Brain pericyte (primary cell): ENCODE measurements at regions not wholly inside any gene's neighbourhood (a gene's known extent, or its start where the extent isn't known, plus 50 kb on each side); places are given as distances from the start of the nearest gene placed in this dataset.

Experiments used
- DNase-seq: peaks from one replicate; pipeline ENCODE4 v3.0.0-alpha.2; 2012; ENCODE audit warnings: low read depth, low spot score

- no peak for DNase-seq
Observed at GRCh38 chr14:101045511-101045910, 142.0 kb upstream of the RTL1 start.

GRCh38 chr14:101046071-101046470 lies 142.5 kb upstream of the RTL1 start:
- DNase-seq = no peak

GRCh38 chr14:101047326-101047725 lies 143.8 kb upstream of the RTL1 start:
- DNase-seq = no peak

GRCh38 chr14:101048766-101049165 lies 145.2 kb upstream of the RTL1 start:
- DNase-seq = no peak

GRCh38 chr14:101049511-101049910 lies 146.0 kb upstream of the RTL1 start:
- DNase-seq = no peak

GRCh38 chr14:101049942-101050341 lies 146.4 kb upstream of the RTL1 start:
- no peak for DNase-seq

GRCh38 chr14:101050901-101051490 lies 147.5 kb upstream of the RTL1 start:
- no peak for DNase-seq

GRCh38 chr14:101054671-101055070 lies 151.1 kb upstream of the RTL1 start:
- DNase-seq = no peak

GRCh38 chr14:101055106-101055662 lies 151.7 kb upstream of the RTL1 start:
- DNase-seq = no peak

GRCh38 chr14:101055776-101056374 lies 152.4 kb upstream of the RTL1 start:
- DNase-seq = no peak

- no peak for DNase-seq
Observed at GRCh38 chr14:101056446-101056845, 152.9 kb upstream of the RTL1 start.

- no peak for DNase-seq
Observed at GRCh38 chr14:101057394-101057793, 153.9 kb upstream of the RTL1 start.

- no peak for DNase-seq
Observed at GRCh38 chr14:101058571-101058970, 155.0 kb upstream of the RTL1 start.

GRCh38 chr14:101060171-101060601 lies 156.7 kb upstream of the RTL1 start:
- DNase-seq = no peak

- DNase-seq = no peak
Observed at GRCh38 chr14:101061411-101062064, 158.0 kb upstream of the RTL1 start.

- DNase-seq = no peak
Observed at GRCh38 chr14:101062065-101062450, 158.5 kb upstream of the RTL1 start.

GRCh38 chr14:101062601-101063000 lies 159.1 kb upstream of the RTL1 start:
- no peak for DNase-seq

- no peak for DNase-seq
Observed at GRCh38 chr14:101063121-101063520, 159.6 kb upstream of the RTL1 start.

- DNase-seq = no peak
Observed at GRCh38 chr14:101064121-101064661, 160.7 kb upstream of the RTL1 start.

- DNase-seq = no peak
Observed at GRCh38 chr14:101064718-101065117, 161.2 kb upstream of the RTL1 start.

- no peak for DNase-seq
Observed at GRCh38 chr14:101065246-101065645, 161.7 kb upstream of the RTL1 start.
